ENCODE measurements at regions not wholly inside any gene's neighbourhood (a gene's known extent, or its start where the extent isn't known, plus 50 kb on each side); places are given as distances from the start of the nearest gene placed in this dataset.

DNA sequence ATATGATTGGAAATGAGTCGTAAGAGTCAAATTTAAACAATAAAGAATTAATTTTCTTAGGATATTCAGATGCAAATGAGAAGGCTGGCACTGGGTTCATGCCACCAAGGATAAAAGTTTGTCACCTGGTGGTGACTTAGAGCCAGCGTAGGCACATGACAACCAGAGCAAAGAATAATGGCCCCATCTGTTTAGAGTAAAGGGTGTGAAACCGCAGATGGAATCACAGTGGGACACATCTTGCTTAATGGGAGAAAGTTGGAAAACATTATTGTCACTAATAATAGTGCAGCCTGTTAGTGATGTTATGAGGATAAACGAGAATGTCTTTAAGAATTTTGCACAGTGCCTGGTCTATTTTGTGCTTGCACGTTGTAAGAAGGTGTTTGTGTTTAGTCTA, 727.8 kb downstream of the QKI start:
- Histone ChIP-seq H3K9me2 (replicated peaks; ENCODE audit: low read depth, low read length) (no peaks in the 10 kb centered on the region), H2AFZ (ENCODE audit: low read length) (no peak overlapping the region), H4K20me1 (ENCODE audit: insufficient read depth, low read length, poor library complexity, severe bottlenecking) (no peaks in the 10 kb centered on the region), H3K27me3 (ENCODE audit: insufficient read depth, low read length, poor library complexity, severe bottlenecking) (no peaks in the 10 kb centered on the region), H3K36me3 (ENCODE audit: insufficient read depth, low read length) (no peaks in the 10 kb centered on the region), H3K4me3 (ENCODE audit: low read length, poor library complexity, severe bottlenecking) (no peak overlapping the region), H3K9ac (ENCODE audit: low read depth, low read length, poor library complexity, severe bottlenecking) (no peak overlapping the region), H3K79me2 (ENCODE audit: insufficient read depth, low read length) (no peaks in the 10 kb centered on the region), H3K9me3 (ENCODE audit: insufficient read depth, low read depth, low read length) (no peaks in the 10 kb centered on the region; the same call in 1 of the 2 replicates), H3K4me2 (ENCODE audit: low read depth, low read length, poor library complexity, severe bottlenecking) (no peak overlapping the region), H3F3A (ENCODE audit: low read depth) (no peaks in the 10 kb centered on the region), H3K4me1 (ENCODE audit: insufficient read depth, low read length, poor library complexity, severe bottlenecking) (no peaks in the 10 kb centered on the region)
- TF ChIP-seq EZH2phosphoT487 (IDR thresholded peaks at IDR 0.05; ENCODE audit: borderline replicate concordance): no peak
- TF ChIP-seq, protein P1, sequence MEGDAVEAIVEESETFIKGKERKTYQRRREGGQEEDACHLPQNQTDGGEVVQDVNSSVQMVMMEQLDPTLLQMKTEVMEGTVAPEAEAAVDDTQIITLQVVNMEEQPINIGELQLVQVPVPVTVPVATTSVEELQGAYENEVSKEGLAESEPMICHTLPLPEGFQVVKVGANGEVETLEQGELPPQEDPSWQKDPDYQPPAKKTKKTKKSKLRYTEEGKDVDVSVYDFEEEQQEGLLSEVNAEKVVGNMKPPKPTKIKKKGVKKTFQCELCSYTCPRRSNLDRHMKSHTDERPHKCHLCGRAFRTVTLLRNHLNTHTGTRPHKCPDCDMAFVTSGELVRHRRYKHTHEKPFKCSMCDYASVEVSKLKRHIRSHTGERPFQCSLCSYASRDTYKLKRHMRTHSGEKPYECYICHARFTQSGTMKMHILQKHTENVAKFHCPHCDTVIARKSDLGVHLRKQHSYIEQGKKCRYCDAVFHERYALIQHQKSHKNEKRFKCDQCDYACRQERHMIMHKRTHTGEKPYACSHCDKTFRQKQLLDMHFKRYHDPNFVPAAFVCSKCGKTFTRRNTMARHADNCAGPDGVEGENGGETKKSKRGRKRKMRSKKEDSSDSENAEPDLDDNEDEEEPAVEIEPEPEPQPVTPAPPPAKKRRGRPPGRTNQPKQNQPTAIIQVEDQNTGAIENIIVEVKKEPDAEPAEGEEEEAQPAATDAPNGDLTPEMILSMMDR (conservative IDR thresholded peaks at IDR 0.05; ENCODE audit: low read length): no peak

DNA sequence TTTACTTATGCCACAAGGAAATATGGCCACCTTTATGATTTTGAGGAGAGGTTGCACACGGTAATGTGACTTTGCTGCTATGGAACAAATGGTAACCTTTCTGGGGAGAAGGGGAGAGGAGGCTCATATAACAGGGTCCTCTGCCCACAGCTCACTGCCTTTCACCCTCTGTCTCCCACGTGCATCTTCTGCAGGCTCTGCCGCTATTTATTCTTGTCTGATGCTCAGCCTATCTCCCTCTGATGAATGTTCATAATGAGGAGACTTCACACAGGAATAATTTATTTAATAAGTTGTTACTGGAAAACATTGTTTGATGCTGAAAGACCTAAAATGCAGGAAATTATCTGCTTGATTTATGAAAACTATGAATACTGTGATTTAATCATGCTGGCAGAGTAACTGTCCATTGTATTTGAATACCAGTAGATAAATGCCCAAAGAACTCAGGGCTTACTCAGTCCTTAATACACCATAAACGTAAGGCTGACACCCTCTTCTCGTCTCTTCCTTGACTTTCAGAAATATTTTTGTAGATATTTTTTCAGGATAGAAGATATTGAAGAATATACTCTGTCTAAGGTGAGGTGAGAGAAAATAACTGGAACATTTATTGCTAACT, 721.1 kb downstream of the QKI start:
- TF ChIP-seq EZH2phosphoT487 (IDR thresholded peaks at IDR 0.05; ENCODE audit: borderline replicate concordance): no peak
- TF ChIP-seq, protein P1 (conservative IDR thresholded peaks at IDR 0.05; ENCODE audit: low read length): no peak
- Histone ChIP-seq H4K20me1 (ENCODE audit: insufficient read depth, low read length, poor library complexity, severe bottlenecking) (no peaks in the 10 kb centered on the region), H3F3A (ENCODE audit: low read depth) (no peaks in the 10 kb centered on the region)

DNA sequence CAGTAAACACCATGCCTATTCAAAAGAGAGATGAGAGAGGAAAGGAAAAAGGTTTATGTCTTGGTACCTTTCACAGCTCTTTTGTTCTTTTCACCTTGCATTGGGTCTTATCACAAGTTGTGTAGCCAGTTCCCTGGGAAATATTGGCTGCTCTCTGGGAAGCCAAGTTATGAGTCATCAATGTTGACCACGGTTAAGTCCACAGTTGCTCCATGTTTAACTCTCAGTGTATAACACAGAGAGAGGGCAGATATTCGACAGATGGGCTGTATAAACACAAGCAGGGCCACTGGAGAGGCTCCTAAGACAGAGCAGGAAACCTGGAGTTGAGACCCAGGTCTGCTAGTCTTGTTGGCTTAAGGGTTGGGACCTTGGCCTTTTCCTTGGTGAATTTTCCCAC, 718.6 kb downstream of the QKI start:
- Histone ChIP-seq H3K36me3 (ENCODE audit: insufficient read depth, low read length) (no peaks in the 10 kb centered on the region), H2AFZ (ENCODE audit: low read length) (no peak overlapping the region), H3K79me2 (ENCODE audit: insufficient read depth, low read length) (no peaks in the 10 kb centered on the region), H3K4me2 (ENCODE audit: low read depth, low read length, poor library complexity, severe bottlenecking) (no peak overlapping the region), H3K4me1 (ENCODE audit: insufficient read depth, low read length, poor library complexity, severe bottlenecking) (no peaks in the 10 kb centered on the region), H3K9me3 (ENCODE audit: insufficient read depth, low read depth, low read length) (no peaks in the 10 kb centered on the region; the same call in 1 of the 2 replicates), H3K9ac (ENCODE audit: low read depth, low read length, poor library complexity, severe bottlenecking) (no peak overlapping the region), H3K9me2 (replicated peaks; ENCODE audit: low read depth, low read length) (no peaks in the 10 kb centered on the region), H3K4me3 (ENCODE audit: low read length, poor library complexity, severe bottlenecking) (no peak overlapping the region), H3F3A (ENCODE audit: low read depth) (no peaks in the 10 kb centered on the region), H4K20me1 (ENCODE audit: insufficient read depth, low read length, poor library complexity, severe bottlenecking) (no peaks in the 10 kb centered on the region), H3K27me3 (ENCODE audit: insufficient read depth, low read length, poor library complexity, severe bottlenecking) (no peaks in the 10 kb centered on the region)
- no peak for TF ChIP-seq EZH2phosphoT487 (IDR thresholded peaks at IDR 0.05; ENCODE audit: borderline replicate concordance)
- TF ChIP-seq, protein P1 (conservative IDR thresholded peaks at IDR 0.05; ENCODE audit: low read length): no peak

More for the DNA sequence above, 721.1 kb downstream of the QKI start:
- H3K36me3 ChIP-seq (ENCODE audit: insufficient read depth, low read length): no peaks in the 10 kb centered on the region
- no peak overlapping the region for H3K4me2 ChIP-seq (ENCODE audit: low read depth, low read length, poor library complexity, severe bottlenecking)
- H3K27me3 ChIP-seq (ENCODE audit: insufficient read depth, low read length, poor library complexity, severe bottlenecking): no peaks in the 10 kb centered on the region
- no peaks in the 10 kb centered on the region for H3K9me2 ChIP-seq (replicated peaks; ENCODE audit: low read depth, low read length)
- H3K9me3 ChIP-seq (ENCODE audit: insufficient read depth, low read depth, low read length): no peaks in the 10 kb centered on the region; the same call in 1 of the 2 replicates
- no peak overlapping the region for H2AFZ ChIP-seq (ENCODE audit: low read length)
- no peak overlapping the region for H3K4me3 ChIP-seq (ENCODE audit: low read length, poor library complexity, severe bottlenecking)
- H3K79me2 ChIP-seq (ENCODE audit: insufficient read depth, low read length): no peaks in the 10 kb centered on the region
- no peak overlapping the region for H3K9ac ChIP-seq (ENCODE audit: low read depth, low read length, poor library complexity, severe bottlenecking)
- no peaks in the 10 kb centered on the region for H3K4me1 ChIP-seq (ENCODE audit: insufficient read depth, low read length, poor library complexity, severe bottlenecking)
